Stimulated activated CD8-positive, alpha-beta memory T cell treated with anti-CD3 and anti-CD28 coated beads, Interleukin-4, amount 100 ng/mL, for 48 hours (primary cell): ENCODE measurements at regions not wholly inside any gene's neighbourhood (a gene's known extent, or its start where the extent isn't known, plus 50 kb on each side); places are given as distances from the start of the nearest gene placed in this dataset.

ENCODE experiments used
- DNase-seq: peaks from one replicate; pipeline ENCODE4 v3.0.0-alpha.2; 2020

GRCh38 chr4:177052211-177052934 lies 257.3 kb upstream of the NEIL3 start:
- DNase-seq = no peak

- DNase-seq = no peak
These were observed 252.5 kb upstream of the NEIL3 start for GRCh38 chr4:177057186-177057585.

GRCh38 chr4:177064116-177064515 lies 245.6 kb upstream of the NEIL3 start:
- no peak for DNase-seq

DNA sequence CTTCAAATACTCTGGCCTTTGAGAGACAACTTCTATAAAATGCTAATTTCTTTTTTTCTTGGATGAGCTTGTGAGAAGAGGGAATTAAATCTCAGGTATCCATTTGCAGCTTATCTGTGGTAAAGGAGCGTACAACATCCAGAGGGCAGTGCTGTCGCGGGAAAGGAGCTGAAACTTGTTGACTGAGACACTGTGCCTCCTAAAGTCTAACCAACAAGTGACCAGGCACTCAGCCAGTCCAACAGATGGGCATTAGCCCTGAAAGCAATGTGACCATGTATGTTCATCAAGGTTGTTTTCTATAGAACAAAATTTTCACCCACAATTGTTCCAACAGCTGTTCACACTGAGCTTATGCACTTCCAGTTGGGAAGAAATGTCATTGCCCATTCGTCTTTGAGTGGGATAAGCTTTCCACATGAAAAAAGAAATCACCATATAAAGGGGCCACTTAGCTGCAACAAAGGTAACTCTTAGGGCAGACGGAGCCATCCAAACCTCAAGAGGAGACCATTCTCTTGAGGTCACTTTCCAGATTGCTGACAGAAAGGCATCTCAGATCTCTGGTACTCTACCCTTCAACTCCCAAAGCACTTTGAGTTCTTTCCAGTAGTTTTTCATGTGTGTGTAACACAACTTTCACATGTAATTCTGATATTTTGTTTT lies 244.8 kb upstream of the NEIL3 start:
- DNase-seq = no peak

GRCh38 chr4:177066746-177067145 lies 242.9 kb upstream of the NEIL3 start:
- no peak for DNase-seq

DNA sequence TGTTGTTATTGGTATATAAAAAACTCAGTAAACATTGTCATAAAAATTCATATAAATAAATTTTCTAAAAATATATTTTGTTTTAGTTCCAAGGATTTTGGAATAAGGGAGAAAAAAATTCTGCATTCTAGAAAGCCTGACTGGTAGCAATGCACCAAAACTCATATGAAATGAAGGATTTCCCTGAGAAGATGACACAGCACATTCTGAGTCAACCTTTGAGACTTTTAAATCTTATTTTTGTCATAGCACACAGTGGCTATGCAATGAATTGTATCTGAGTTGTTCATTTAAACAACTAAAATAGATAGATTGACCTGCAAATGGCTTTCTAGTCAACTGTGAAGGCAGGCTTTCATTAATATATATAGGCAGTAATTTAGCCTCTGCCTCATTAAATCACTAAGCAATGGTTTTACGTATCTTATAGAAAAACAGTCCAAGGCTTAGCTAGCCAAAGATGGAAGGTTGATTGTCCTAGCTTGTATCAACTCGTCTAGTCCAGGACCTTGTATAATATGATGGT lies 239.1 kb upstream of the NEIL3 start:
- DNase-seq = no peak

DNA sequence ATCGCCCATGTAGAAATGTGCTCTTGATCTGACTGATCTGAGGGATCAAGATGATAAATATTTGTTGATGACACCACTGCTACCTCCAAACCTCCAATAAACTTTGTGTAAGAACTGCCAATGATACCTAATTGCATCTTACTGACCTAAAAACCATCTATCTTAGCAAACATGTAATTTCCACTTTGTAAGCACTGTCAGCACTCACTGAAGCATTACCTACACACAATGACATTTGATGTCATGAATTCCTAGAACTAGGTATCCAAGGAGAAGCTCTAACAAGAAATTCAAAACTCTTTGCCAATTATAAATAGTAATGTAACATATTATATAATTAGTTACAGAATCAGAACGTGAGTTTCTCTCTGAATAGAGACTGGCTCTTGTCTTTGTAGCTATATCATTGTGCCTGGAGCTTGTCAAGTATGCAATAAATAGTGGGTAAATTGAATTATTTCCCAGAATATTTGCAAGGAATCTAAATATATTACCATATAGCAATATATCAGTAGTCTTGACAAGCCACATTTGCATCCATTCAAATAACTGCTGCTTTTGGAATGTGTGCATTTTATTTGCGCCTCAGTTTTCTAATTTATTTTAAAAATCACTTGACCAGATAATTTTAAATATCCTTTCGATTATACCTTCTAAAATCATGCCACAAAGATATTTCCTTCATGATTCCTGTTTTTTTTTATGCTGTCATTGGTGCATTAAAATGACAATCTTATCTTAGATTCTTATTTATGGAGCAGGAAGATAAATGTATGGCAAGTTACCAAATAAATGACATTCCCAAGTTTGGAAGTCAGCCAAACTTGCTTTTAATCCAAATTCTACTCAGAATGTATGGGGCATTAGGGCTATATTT lies 232.3 kb upstream of the NEIL3 start:
- DNase-seq = no peak

GRCh38 chr4:177079327-177079726 lies 230.3 kb upstream of the NEIL3 start:
- DNase-seq = no peak

- DNase-seq = no peak
These were observed 229.3 kb upstream of the NEIL3 start for GRCh38 chr4:177080388-177080787.

GRCh38 chr4:177087060-177087459 lies 222.6 kb upstream of the NEIL3 start:
- DNase-seq = no peak

DNA sequence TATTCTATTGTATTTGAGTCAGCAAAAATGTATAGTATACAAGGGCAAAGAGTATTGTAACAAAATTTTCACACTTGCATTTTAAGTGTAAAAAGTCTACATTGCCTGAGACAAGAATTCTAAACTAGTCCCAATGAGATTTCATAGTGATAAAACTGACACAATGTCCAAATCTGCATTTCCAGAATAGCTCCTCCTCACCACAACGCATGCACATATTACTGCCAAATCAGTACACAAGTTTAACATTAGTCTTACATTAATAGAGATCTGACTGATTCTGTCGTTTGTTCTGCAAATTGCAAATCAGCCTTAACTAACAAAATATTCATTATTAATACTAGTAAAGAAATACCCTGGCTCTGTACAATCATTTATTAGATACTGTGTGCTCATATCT lies 222.2 kb upstream of the NEIL3 start:
- DNase-seq = no peak

DNA sequence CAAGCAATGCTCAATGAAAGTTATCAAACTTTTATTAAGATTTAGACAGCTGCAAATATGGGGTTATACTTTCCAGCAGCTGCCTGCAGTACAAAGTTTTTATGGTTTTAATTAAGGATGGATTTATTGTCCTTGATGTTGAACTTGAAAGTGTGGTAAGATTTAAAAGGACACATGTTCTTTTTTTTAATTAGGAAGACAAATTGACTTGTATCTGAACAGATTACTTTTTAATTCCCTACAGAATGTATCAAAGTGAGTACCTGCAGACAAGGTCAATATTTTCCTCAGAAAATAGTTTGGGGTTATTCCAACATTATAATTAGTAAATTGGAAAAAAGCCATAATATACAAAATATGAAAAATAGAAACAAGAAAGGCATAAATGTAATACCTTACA lies 218.2 kb upstream of the NEIL3 start:
- no peak for DNase-seq

DNA sequence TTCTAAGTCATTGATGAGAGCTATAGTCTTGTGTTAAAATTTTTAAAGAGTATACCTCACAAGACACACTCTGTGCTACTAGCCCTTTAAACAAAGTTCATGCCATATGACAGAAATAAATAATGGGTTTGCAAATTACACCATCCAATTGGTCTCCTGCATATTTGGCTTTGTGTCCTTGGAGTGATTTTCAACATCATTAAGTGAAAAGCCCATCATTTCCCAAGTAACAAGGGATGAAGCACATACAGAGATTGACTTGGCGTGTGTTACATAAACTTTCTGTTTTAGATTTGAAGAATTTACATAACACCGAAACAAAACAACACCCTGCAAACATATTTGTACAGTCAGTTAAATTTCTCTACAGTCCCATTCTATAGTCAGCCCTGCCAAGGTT lies 216.9 kb upstream of the NEIL3 start:
- DNase-seq = no peak

GRCh38 chr4:177093964-177094363 lies 215.7 kb upstream of the NEIL3 start:
- no peak for DNase-seq

DNA sequence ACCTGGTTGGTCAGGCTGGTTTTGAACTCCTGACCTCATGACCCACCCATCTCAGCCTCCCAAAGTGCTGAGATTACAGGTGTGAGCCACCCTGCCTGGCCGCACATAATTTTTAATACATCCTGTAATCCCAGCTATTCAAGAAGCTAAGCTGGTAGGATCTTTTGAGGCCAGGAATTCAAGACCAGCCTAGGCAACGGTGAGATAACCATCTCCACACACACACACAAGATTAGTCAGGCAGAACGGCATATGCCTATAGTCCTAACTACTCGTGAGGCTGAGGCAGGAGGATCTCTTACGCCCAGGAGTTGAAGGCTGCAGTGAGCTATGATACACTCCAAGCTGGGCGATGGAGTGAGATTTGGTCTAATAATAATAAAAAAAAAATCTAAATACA lies 212.4 kb upstream of the NEIL3 start:
- no peak for DNase-seq

DNA sequence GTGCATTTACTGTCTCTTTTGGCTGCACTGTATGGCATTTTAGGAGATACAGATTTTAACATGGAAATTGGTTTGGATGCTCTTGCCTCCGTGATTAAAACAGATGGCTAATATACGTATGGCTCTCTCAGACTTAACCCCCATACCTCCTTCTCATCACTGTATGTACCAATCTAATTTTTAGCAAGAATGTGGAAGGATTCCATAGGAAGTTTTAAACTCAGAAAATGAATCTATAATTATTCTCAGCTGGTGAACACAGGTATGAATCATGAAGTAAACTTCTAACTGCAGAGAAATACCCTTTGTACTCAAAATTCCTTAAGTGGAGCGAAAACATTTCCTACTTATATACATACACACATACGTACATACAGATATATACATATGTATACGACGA lies 210.5 kb upstream of the NEIL3 start:
- DNase-seq = no peak

GRCh38 chr4:177100307-177100706 lies 209.4 kb upstream of the NEIL3 start:
- no peak for DNase-seq

DNA sequence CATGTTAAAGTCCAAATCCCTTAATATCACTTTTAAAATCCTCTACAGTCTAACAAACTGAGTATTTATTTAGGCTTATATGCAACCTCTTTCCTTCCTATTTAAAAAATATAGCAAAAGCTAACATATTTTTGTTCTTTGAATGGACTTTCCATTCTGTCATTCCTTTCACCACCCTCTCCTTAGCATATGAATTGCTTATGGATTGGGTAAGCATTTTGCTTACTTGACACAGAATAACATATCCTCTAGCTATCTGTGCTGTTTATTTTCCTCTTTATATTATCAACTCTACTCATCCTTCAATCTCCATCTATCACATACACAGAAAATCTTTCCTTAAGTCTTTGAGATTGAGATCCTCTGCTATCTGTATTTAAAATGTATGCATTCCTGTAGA lies 206.1 kb upstream of the NEIL3 start:
- DNase-seq = no peak

- DNase-seq = no peak
These were observed 204.1 kb upstream of the NEIL3 start for GRCh38 chr4:177105536-177105935.

DNA sequence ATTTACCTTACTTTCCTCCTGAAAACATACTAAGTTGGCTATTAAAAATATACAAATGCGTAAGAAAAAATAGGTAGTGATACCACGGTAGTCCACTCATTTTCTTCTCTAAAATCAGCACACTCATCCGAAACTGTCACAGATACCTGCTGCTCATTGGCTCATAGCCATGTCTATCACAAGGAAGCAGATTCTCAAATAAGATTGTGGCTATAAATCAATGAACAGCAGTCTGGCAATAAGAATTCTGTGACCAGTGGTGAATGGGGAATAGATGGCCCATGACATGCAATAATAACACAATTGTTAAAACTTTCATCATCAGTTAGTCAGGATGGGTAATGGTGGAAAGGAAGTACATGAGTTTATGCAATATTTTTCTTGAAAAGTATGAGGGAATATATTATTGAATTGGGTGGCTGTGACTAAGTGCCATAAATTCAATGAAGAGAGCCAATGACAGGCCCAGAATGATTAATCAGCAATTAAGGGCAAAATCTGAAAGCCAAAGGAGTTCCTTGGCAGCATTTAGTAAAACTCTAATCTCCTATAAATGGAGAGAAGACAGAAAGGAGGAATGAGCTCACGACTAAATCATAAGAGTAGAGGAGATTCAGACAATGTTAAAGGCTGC lies 202.3 kb upstream of the NEIL3 start:
- DNase-seq = no peak

- no peak for DNase-seq
These were observed 201.0 kb upstream of the NEIL3 start for GRCh38 chr4:177108708-177109107.

DNA sequence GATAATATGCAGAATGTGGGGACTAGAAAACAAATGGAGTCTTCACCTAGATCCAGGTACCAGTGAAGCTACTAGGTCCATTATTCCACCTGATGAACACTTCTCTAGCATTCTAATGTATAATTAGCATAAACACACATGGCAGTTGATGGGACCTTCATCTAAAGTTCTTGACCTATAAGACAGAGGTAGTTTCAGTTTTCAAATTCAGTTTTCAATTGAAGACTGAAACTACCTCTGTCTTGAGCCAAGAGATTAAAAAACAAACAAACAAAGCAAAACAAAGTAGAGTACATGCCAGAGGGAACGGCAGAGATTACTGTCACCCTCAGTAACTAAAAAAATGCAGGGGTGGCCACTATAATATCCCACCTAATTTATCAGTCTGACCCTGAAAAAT lies 199.9 kb upstream of the NEIL3 start:
- no peak for DNase-seq

DNA sequence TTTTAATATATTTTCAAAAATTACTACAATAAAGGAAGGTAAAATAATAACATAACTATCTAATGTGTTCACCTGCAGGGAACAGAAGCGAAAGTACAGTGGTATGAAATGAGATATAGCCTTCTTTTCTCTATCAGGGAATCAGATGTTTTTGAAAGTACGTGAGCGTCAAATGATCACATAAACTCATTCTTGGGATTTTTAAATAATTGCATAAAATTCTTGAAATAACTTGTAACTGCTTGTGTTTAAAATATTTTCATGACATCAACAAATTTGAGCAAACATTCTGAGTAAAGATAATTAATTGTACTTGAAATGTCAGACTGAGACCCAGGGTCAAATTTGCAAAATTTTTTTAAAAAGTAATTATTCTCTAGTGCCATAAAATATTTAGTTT lies 193.5 kb upstream of the NEIL3 start:
- no peak for DNase-seq
